GM19043 (cell line): ENCODE measurements at regions not wholly inside any gene's neighbourhood (a gene's known extent, or its start where the extent isn't known, plus 50 kb on each side); places are given as distances from the start of the nearest gene placed in this dataset.
"Not testable (repeated sequence)": the region's sequence is repeated elsewhere in the genome, so short reads cannot be mapped to it uniquely, and the experiment has no call there.

Source experiments
- ATAC-seq: cut with Tn5 transposase; IDR thresholded peaks from one replicate; pipeline ENCODE4 v1.9.1; 2021; ENCODE audit warnings: low read depth; ENCODE audit not compliant: unreplicated experiment

DNA sequence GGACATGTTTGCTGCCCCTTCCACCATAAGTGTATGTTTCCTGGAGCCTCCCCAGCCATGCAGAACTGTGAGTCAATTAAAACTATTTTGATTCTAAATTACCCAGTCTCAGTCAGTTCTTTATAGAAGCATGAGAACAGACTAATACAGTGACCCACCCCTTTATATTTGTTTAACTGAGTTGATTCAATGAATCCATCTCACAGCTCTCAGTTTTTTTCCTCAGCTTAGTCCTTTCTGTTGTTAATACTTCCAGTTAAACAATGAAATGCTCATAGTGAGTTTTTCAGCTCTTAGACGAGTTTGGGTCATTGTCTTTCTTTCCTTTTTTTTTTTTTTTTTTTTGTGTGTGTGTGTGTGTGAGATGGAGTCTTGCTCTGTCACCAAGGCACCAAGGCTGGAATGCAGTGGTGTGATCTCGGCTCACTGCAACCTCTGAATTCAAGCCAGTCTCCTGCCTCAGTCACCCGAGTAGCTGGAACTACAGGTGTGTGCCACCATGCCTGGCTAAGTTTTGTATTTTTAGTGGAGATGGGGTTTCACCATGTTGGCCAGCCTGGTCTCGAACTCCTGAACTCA, 627.4 kb downstream of the SPATA31A7 start:
- not testable (repeated sequence) for ATAC-seq

DNA sequence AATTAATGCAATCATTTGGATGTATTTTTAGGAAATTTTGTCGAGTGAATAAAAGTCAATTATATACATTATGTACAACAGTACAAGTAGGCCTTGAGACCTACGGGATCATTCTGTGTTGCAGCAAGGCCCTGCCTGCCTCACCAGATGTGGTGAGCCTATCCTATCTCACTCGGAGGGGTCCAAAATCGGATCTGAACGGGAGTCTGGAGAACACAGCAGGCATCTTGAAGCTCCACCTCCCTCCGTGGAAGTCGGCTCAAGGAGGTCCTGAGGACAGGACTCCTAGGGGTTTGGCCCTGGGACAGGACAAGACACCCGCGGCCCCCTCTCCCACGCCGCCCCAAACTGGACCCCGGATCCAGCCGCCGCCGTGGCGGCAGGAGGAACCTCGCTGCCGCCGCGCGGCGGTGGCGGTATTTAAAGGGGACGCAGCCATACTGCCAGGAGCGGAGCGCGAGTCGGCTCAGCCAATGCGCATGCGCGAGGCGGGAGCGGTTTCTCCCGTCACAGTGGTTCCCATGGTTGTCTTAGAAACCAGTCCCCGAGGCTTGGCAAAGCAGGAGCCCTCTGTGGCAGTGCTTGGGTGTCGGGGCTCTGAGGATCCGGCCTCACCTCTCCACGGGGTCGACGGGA, 663.9 kb downstream of the SPATA31A7 start:
- ATAC-seq: peak; percentile 59

DNA sequence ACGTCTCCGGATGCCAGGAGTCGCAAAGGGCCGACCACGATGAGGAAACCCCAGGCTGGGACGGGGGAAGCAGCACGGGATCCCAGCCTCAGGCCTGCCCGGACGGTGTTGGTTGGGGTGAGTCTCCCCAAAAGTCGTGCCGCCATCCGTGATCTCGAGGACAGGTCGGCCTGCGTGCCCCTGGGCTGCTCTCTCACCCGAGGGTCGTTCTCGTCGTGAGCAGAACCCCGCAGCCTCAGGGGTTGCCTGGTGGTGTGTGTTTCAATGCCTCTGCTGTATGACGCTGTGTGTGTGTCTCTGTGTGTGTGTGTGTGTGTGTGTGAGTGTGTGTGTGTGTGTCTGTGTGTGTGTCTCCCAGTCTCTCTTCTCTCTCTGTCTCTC, 664.4 kb downstream of the SPATA31A7 start:
- not testable (repeated sequence) for ATAC-seq

GRCh38 chr9:61856283-61856682, 666.4 kb downstream of the SPATA31A7 start:
- not testable (repeated sequence) for ATAC-seq

GRCh38 chr9:61856858-61857453, 667.1 kb downstream of the SPATA31A7 start:
- not testable (repeated sequence) for ATAC-seq

DNA sequence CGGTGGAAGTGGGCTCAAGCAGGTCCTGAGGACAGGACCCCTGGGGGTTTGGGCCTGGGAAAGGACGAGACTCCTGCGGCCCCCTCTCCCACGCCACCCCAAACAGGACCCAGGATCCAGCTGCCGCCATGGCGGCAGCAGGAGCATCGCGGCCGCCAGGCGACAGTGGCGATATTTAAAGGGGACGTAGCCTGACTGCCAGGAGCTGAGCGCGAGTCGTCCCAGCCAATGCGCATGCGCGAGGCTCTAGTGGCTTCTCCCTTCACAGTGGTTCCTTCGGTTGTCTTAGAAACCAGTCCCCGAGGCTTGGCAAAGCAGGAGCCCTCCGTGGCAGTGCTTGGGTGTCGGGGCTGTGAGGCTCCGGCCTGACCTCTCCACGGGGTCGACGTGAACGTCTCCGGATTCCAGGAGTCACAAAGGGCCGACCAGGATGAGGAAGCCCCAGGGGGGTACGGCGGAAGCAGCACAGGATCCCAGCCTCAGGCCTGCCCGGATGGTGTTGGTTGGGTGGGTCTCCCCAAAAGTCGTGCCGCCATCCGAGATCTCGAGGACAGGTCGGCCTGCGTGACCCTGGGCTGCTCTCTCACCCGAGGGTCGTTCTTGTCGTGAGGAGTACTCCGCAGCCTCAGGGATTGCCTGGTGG, 668.0 kb downstream of the SPATA31A7 start:
- ATAC-seq: peak; percentile 71

GRCh38 chr9:61862431-61862971, 672.7 kb downstream of the SPATA31A7 start:
- ATAC-seq: peak; percentile 62

DNA sequence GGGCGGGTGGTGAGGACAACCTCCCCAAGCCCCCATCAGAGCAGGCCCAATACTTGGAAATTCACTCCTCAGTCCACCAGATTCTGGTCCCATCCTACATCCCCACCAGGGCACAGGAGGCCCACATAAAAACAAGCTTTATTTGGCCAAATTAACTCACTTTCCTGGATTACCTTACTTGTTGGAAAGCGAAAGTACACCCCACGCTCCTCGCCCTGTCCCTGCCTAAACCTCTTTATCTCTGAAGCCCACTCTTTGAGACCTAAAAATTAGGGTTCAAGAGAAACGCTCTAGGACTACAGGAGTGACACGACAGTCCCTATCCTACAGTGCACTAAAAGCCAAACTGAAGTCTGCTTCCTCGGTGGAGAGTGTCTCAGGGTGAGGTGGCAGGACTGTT, 674.6 kb downstream of the SPATA31A7 start:
- ATAC-seq: not testable (repeated sequence)

- not testable (repeated sequence) for ATAC-seq
Measured at GRCh38 chr9:61868965-61869364, 679.1 kb downstream of the SPATA31A7 start.

DNA sequence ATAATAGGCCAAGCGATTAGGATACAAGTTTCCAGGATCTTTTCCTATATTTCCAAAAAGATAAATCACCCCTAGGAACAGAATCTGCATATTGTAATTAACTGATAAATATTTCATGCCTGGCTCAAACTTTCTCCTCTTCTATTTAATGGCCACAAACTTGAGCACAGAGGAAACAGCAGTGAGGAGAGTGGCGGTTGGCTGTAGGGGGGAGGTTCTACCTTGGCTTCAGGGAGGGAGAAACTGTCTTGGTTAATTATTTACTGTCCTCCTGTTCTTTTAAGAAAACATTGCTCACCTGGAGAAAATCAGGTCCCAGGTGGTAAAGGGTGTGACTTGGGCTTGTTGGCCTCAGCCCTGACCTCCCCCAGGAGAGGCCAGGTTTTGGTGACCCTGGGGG, 682.5 kb downstream of the SPATA31A7 start:
- ATAC-seq: not testable (repeated sequence)
